SK-N-SH (cell line): ENCODE measurements at regions not wholly inside any gene's neighbourhood (a gene's known extent, or its start where the extent isn't known, plus 50 kb on each side); places are given as distances from the start of the nearest gene placed in this dataset.
A peak's percentile ranks its signal among the peaks of the same experiment; 100 is the strongest.

Experiments
- CTCF ChIA-PET: fragments of 300-600, 350-600 bp; formaldehyde crosslinking; extraction: SDS; loops from one replicate; lab custom pipeline; 2021; lab: Yijun Ruan, JAX
- POLR2A ChIA-PET: fragments of 350-600 bp; sonication (Branson Sonifier 250); formaldehyde crosslinking; extraction: SDS; loops from one replicate; lab custom pipeline; 2020; ENCODE audit warnings: antibody characterized with exemption, inconsistent platforms; lab: Yijun Ruan, JAX
- DNase-seq: peaks from one replicate; pipeline ENCODE4 v3.0.0; 2012
- H2AFZ ChIP-seq: fragments of 200-600 bp; sonication (generic); 2 replicates; pipeline ENCODE4 v1.8.1; 2016; ENCODE audit warnings: antibody characterized with exemption, mild to moderate bottlenecking, low read depth
- H3F3A ChIP-seq: fragments of 200-600 bp; sonication (generic); replicated peaks from 2 replicates; pipeline ENCODE3; 2016; ENCODE audit warnings: antibody characterized with exemption, mild to moderate bottlenecking; ENCODE audit not compliant: insufficient read depth
- H3K27ac ChIP-seq, 2 experiments: fragments of 200-500 bp in 1 of 2; fragments of 200-600 bp in 1 of 2; sonication (Bioruptor generic) in 1 of 2; sonication (generic), shearing (Covaris generic) in 1 of 2; 2 replicates each; pipeline versions ENCODE4 v1.5.1 to v1.6.1; 2014 to 2016; ENCODE audit warnings: low read depth in 2 of 2, inconsistent platforms in 1 of 2, low read length in 1 of 2, mild to moderate bottlenecking in 1 of 2, mixed read lengths in 1 of 2
- H3K27me3 ChIP-seq: fragments of 200-600 bp; sonication (generic), shearing (Covaris generic); 2 replicates; pipeline ENCODE4 v1.6.1; 2016; ENCODE audit warnings: mixed run types; ENCODE audit not compliant: insufficient read depth
- H3K36me3 ChIP-seq, 2 experiments: fragments of 200-500 bp in 1 of 2; fragments of 200-600 bp in 1 of 2; sonication (Bioruptor generic) in 1 of 2; sonication (generic) in 1 of 2; replicated peaks in 1 of 2; 2 replicates each; pipeline versions ENCODE3 to v1.5.1; 2014 to 2016; ENCODE audit warnings: low read length in 1 of 2, mild to moderate bottlenecking in 1 of 2; ENCODE audit not compliant: insufficient read depth in 2 of 2, control insufficient read depth in 1 of 2
- H3K4me1 ChIP-seq, 2 experiments: fragments of 200-500 bp in 1 of 2; fragments of 200-600 bp in 1 of 2; sonication (Bioruptor generic) in 1 of 2; sonication (generic), shearing (Covaris generic) in 1 of 2; 2 replicates each; pipeline versions ENCODE4 v1.5.1 to v1.6.1; 2014 to 2016; ENCODE audit warnings: low read depth in 1 of 2, low read length in 1 of 2, mixed run types in 1 of 2; ENCODE audit not compliant: insufficient read depth in 2 of 2, control insufficient read depth in 1 of 2
- H3K4me2 ChIP-seq: fragments of 200-600 bp; sonication (generic), shearing (Covaris generic); 2 replicates; pipeline ENCODE4 v1.6.1; 2017; ENCODE audit warnings: mixed run types
- H3K4me3 ChIP-seq, 2 experiments: fragments of 200-500 bp in 1 of 2; fragments of 200-600 bp in 1 of 2; sonication (Bioruptor generic) in 1 of 2; sonication (generic), shearing (Covaris generic) in 1 of 2; 2 replicates each; pipeline versions ENCODE4 v1.5.1 to v1.8.1; 2014 to 2016; ENCODE audit warnings: low read depth in 2 of 2, inconsistent platforms in 1 of 2, low read length in 1 of 2, mild to moderate bottlenecking in 1 of 2, mixed read lengths in 1 of 2, moderate library complexity in 1 of 2
- H3K79me2 ChIP-seq: fragments of 200-600 bp; sonication (generic); 2 replicates; pipeline ENCODE4 v1.8.1; 2017; ENCODE audit warnings: mild to moderate bottlenecking; ENCODE audit not compliant: insufficient read depth
- H3K9ac ChIP-seq: fragments of 200-600 bp; sonication (generic); 2 replicates; pipeline ENCODE4 v1.6.1; 2017; ENCODE audit warnings: mixed run types
- H3K9me2 ChIP-seq: fragments of 200-600 bp; sonication (generic); 2 replicates; pipeline ENCODE4 v1.6.1; 2017; ENCODE audit warnings: mixed run types
- H3K9me3 ChIP-seq: fragments of 200-600 bp; sonication (generic); 2 replicates; pipeline ENCODE4 v1.6.1; 2017; ENCODE audit warnings: mixed run types, mild to moderate bottlenecking, moderate library complexity
- H4K20me1 ChIP-seq: fragments of 200-600 bp; sonication (generic); 2 replicates; pipeline ENCODE4 v1.6.1; 2017; ENCODE audit warnings: mild to moderate bottlenecking, mixed run types; ENCODE audit not compliant: insufficient read depth
- EP300 ChIP-seq, 2 experiments: IDR thresholded peaks; 2 replicates each; pipeline versions ENCODE4 v1.4.0 to v1.6.1; 2012; ENCODE audit warnings: borderline replicate concordance in 1 of 2, low read depth in 1 of 2, low read length in 1 of 2
- FOXM1 ChIP-seq: IDR thresholded peaks from 2 replicates; pipeline ENCODE4 v1.4.0; 2012; ENCODE audit warnings: low read depth, mild to moderate bottlenecking
- GABPA ChIP-seq: IDR thresholded peaks from 2 replicates; pipeline ENCODE4 v1.4.0; 2012; ENCODE audit warnings: low read depth, mild to moderate bottlenecking
- GATA2 ChIP-seq: sonication (generic); formaldehyde crosslinking; IDR thresholded peaks from 2 replicates; pipeline ENCODE4 v1.5.0; 2020; ENCODE audit warnings: mild to moderate bottlenecking, missing genetic modification reagents
- IRF3 ChIP-seq: fragments of 150-350 bp; IDR thresholded peaks from 2 replicates; pipeline ENCODE4 v1.6.1; 2016; ENCODE audit warnings: mild to moderate bottlenecking, low read depth, low read length
- MEF2A ChIP-seq: IDR thresholded peaks from 2 replicates; pipeline ENCODE4 v1.4.0; 2012; ENCODE audit warnings: low read depth, borderline replicate concordance
- PBX3 ChIP-seq: IDR thresholded peaks from 2 replicates; pipeline ENCODE4; 2012
- POLR2AphosphoS5 ChIP-seq: IDR thresholded peaks from 2 replicates; pipeline ENCODE4 v1.6.1; 2012; ENCODE audit warnings: low read depth, low read length
- RAD21 ChIP-seq: IDR thresholded peaks from 2 replicates; pipeline ENCODE4 v1.6.1; 2012; ENCODE audit warnings: mild to moderate bottlenecking, low read length
- RCOR1 ChIP-seq: fragments of 150-350 bp; IDR thresholded peaks from 2 replicates; pipeline ENCODE4 v1.6.1; 2017; ENCODE audit warnings: antibody characterized with exemption, low read length
- RFX5 ChIP-seq: IDR thresholded peaks from 2 replicates; pipeline ENCODE4 v1.6.1; 2012; ENCODE audit warnings: mild to moderate bottlenecking, improper control_type of control experiment, low read length
- RXRA ChIP-seq: IDR thresholded peaks from 2 replicates; pipeline ENCODE4 v1.4.0; 2012; ENCODE audit warnings: low read depth, mild to moderate bottlenecking, borderline replicate concordance
- USF2 ChIP-seq: fragments of 150-350 bp; IDR thresholded peaks from 2 replicates; pipeline ENCODE4 v1.6.1; 2017; ENCODE audit warnings: antibody characterized with exemption, low read length, low read depth, borderline replicate concordance
- YY1 ChIP-seq: IDR thresholded peaks from 2 replicates; pipeline ENCODE4 v1.4.0; 2012; ENCODE audit warnings: low read depth, mild to moderate bottlenecking
- WGBS: methylation state at CpG from one replicate; pipeline ENCODE4 v1.1.6; 2017; ENCODE audit warnings: low lambda C conversion rate; 5-methylcytosine and 5-hydroxymethylcytosine counted together
- TF ChIP-seq, protein P1 (sequence below): fragments of 200-600 bp; sonication (generic); IDR thresholded peaks from 2 replicates; pipeline ENCODE4 v1.6.1; 2017; ENCODE audit warnings: antibody characterized with exemption, mild to moderate bottlenecking, moderate library complexity

DNA sequence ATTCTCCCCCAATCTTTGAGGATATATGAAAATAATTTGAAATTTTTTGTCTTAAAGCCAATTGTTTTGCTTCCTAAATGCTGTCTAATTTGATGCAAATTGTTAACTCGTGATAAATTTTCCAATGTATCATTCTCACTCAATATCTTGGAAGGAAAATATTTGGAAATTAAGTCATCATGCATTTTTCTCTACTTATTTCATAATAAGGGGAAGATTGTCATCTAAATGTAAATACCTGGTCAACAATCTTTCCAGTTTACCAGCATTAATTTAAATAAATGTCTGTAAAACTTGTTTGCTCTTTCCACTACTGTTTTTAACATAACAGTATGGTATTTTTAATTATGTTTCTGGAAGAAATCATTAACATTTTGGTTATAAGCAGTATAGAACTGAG is 78.3 kb upstream of the KCTD3 start (continued):
- TF ChIP-seq RAD21, result no peak
- no peak for TF ChIP-seq GABPA
- no peak for TF ChIP-seq USF2

GRCh38 chr1:215489771-215490565 is 77.1 kb upstream of the KCTD3 start:
- H3F3A ChIP-seq, result no peaks in the 10 kb centered on the region
- no peak for DNase-seq
- H3K27ac ChIP-seq, result no peak overlapping the region
- H3K27me3 ChIP-seq, result no peaks in the 10 kb centered on the region
- no peaks in the 10 kb centered on the region for H3K9me2 ChIP-seq
- H3K4me2 ChIP-seq, result no peak overlapping the region
- no peak overlapping the region for H2AFZ ChIP-seq
- TF ChIP-seq MEF2A, result no peak
- TF ChIP-seq FOXM1, result no peak
- no peak for TF ChIP-seq RCOR1
- no peak for TF ChIP-seq RXRA
- TF ChIP-seq, all 33 proteins: peak for 0
- no peaks in the 10 kb centered on the region for H3K79me2 ChIP-seq
- H3K4me3 ChIP-seq, result no peak overlapping the region
- no peaks in the 10 kb centered on the region for H3K9me3 ChIP-seq
- WGBS, result 13% methylated on average over 3 of the region's 3 CpGs
- no peak overlapping the region for H3K9ac ChIP-seq
- ChIA-PET CTCF (interaction anchor here (1.0 kb wide), 1 partner anchor 17 kb away, joined by 3 read pairs; no protein-coding TSS in a partner anchor), POLR2A (no interaction called here)
- no peaks in the 10 kb centered on the region for H3K4me1 ChIP-seq
- no peaks in the 10 kb centered on the region for H3K36me3 ChIP-seq
- H4K20me1 ChIP-seq, result no peaks in the 10 kb centered on the region

DNA sequence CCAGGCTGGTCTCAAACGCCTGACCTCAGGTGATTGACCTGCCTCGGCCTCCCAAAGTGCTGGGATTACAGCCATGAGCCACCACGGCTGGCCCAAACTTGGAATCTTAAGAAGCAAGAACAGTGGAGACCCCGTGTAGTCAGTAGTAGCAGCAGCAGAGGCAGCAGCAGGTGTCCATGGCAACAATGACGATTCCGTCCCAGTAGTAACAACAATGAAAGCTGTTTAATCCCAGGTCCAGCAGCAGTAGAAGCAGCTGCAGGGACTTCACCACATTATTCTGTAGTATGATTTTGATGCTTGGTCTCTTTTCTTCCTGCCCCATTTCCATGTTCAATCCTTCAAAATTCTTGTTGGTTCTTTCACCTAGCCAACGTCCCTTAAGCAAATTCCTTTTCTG is 69.6 kb upstream of the KCTD3 start:
- H3K4me2 ChIP-seq, result no peak overlapping the region
- WGBS, result 21% methylated on average over 7 of the region's 7 CpGs
- no peaks in the 10 kb centered on the region for H3K36me3 ChIP-seq
- no peak overlapping the region for H3K9ac ChIP-seq
- no peaks in the 10 kb centered on the region for H3K9me2 ChIP-seq
- H3K4me3 ChIP-seq, result no peak overlapping the region
- no peak for DNase-seq
- H3K27me3 ChIP-seq, result no peaks in the 10 kb centered on the region
- no peak overlapping the region for H3K27ac ChIP-seq
- ChIA-PET POLR2A (no interaction called here), CTCF (no interaction called here)
- H3K79me2 ChIP-seq, result no peaks in the 10 kb centered on the region
- H3K4me1 ChIP-seq, result no peaks in the 10 kb centered on the region
- no peaks in the 10 kb centered on the region for H3F3A ChIP-seq
- H2AFZ ChIP-seq, result no peak overlapping the region
- H3K9me3 ChIP-seq, result no peaks in the 10 kb centered on the region
- H4K20me1 ChIP-seq, result no peaks in the 10 kb centered on the region
- TF ChIP-seq RFX5 (peak; percentile 71), RCOR1 (no peak)
- TF ChIP-seq, all 33 proteins: peak for 1

DNA sequence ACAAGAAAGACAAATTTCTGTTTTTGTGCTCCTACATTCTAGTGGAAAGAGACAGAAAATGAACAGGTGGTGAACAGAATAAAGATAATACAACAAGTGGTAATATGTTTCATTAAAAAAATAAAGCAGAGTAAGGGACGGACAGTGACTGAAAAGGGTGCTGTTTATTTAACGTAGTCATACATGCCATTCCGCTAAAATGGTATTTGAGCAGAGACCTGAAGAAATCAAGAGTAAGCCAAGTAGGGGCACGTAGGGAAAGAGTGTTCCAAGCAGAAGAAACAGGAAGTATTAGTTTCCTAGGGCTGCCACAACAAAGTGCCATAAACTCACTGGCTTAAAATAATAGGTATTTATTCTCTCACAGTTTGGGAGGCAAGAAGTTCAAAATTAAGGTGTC is 65.6 kb upstream of the KCTD3 start:
- ChIA-PET POLR2A (no interaction called here), CTCF (interaction anchor here (2.3 kb wide), 1 partner anchor 25 kb away, joined by 7 read pairs; no protein-coding TSS in a partner anchor)
- TF ChIP-seq IRF3 (no peak), GATA2 (no peak), YY1 (no peak), GABPA (no peak), POLR2AphosphoS5 (no peak), EP300 (IDR thresholded peaks at IDR 0.05; ENCODE audit: borderline replicate concordance in 1 of 2, low read depth in 1 of 2, low read length in 1 of 2) (no peak), PBX3 (no peak)
- TF ChIP-seq, protein P1, sequence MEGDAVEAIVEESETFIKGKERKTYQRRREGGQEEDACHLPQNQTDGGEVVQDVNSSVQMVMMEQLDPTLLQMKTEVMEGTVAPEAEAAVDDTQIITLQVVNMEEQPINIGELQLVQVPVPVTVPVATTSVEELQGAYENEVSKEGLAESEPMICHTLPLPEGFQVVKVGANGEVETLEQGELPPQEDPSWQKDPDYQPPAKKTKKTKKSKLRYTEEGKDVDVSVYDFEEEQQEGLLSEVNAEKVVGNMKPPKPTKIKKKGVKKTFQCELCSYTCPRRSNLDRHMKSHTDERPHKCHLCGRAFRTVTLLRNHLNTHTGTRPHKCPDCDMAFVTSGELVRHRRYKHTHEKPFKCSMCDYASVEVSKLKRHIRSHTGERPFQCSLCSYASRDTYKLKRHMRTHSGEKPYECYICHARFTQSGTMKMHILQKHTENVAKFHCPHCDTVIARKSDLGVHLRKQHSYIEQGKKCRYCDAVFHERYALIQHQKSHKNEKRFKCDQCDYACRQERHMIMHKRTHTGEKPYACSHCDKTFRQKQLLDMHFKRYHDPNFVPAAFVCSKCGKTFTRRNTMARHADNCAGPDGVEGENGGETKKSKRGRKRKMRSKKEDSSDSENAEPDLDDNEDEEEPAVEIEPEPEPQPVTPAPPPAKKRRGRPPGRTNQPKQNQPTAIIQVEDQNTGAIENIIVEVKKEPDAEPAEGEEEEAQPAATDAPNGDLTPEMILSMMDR, result no peak

More for the DNA sequence above, 65.6 kb upstream of the KCTD3 start:
- Histone ChIP-seq H3K9me2 (no peaks in the 10 kb centered on the region), H3K27ac (no peak overlapping the region), H3F3A (no peaks in the 10 kb centered on the region), H3K9me3 (no peaks in the 10 kb centered on the region), H3K36me3 (no peaks in the 10 kb centered on the region), H3K9ac (no peak overlapping the region), H3K4me1 (no peaks in the 10 kb centered on the region), H4K20me1 (no peaks in the 10 kb centered on the region), H3K27me3 (no peaks in the 10 kb centered on the region), H3K4me2 (no peak overlapping the region), H3K4me3 (no peak overlapping the region), H3K79me2 (no peaks in the 10 kb centered on the region), H2AFZ (no peak overlapping the region)
- no peak for DNase-seq
- WGBS, result 45% methylated on average over 4 of the region's 4 CpGs
